Esophagus muscularis mucosa (tissue), 4 donors: ENCODE measurements at regions not wholly inside any gene's neighbourhood (a gene's known extent, or its start where the extent isn't known, plus 50 kb on each side); places are given as distances from the start of the nearest gene placed in this dataset.

Source experiments
- DNase-seq: peaks from one replicate; pipeline ENCODE4 v3.0.0-alpha.2; 2017; ENCODE audit errors: extremely low spot score
- H3K27ac ChIP-seq, 4 donors: fragments of 200-600 bp; sonication (generic); replicated peaks in 1 of 4; 1 replicate in 3 of 4; 2 replicates in 1 of 4; pipeline ENCODE4 v1.5.1; 2016 to 2019; ENCODE audit warnings: mild to moderate bottlenecking in 1 of 4
- H3K27me3 ChIP-seq, 4 donors: fragments of 200-600 bp; sonication (generic); one replicate each; pipeline versions ENCODE4 v1.5.1 to v1.6.0; 2016 to 2019
- H3K36me3 ChIP-seq, 4 donors: fragments of 200-600 bp; sonication (generic); one replicate each; pipeline ENCODE4 v1.5.1; 2016 to 2019
- H3K4me1 ChIP-seq, 4 donors: fragments of 200-600 bp; sonication (generic); one replicate each; pipeline ENCODE4 v1.5.1; 2016 to 2019
- H3K4me3 ChIP-seq, 4 donors: fragments of 200-600 bp; sonication (generic); 1 replicate in 2 of 4; 2 replicates in 2 of 4; pipeline ENCODE4 v1.5.1; 2016 to 2019; ENCODE audit warnings: mild to moderate bottlenecking in 4 of 4, moderate library complexity in 1 of 4
- H3K9me3 ChIP-seq, 4 donors: fragments of 200-600 bp; sonication (generic); 1 replicate in 3 of 4; 2 replicates in 1 of 4; pipeline ENCODE4 v1.5.1; 2016 to 2019
- EP300 ChIP-seq: sonication (generic); formaldehyde crosslinking; IDR thresholded peaks from one replicate; pipeline ENCODE4 v1.6.1; 2017; ENCODE audit warnings: antibody characterized with exemption
- POLR2A ChIP-seq: fragments of 450-650 bp; IDR thresholded peaks from one replicate; pipeline ENCODE4 v1.6.1; 2017; ENCODE audit warnings: antibody characterized with exemption, moderate library complexity, mild to moderate bottlenecking, low read depth
- POLR2AphosphoS5 ChIP-seq, 2 donors: sonication (generic); formaldehyde crosslinking; IDR thresholded peaks; one replicate each; pipeline ENCODE4 v1.6.1; 2017; ENCODE audit warnings: antibody characterized with exemption in 2 of 2
- WGBS: methylation state at CpG from one replicate; pipeline ENCODE4 v1.1.5; 2018; 5-methylcytosine and 5-hydroxymethylcytosine counted together
- intact Hi-C: fragments of 100-400 bp; cut with DNase I; formaldehyde crosslinking; loops from one replicate; pipeline ENCODE4 v1.15.1; 2023
- TF ChIP-seq, protein P1 (sequence below), 3 experiments: fragments of 200-600 bp in 2 of 3; fragments of 450-650 bp in 1 of 3; sonication (generic) in 2 of 3; IDR thresholded peaks; one replicate each; pipeline ENCODE4 v1.5.1; 2017 to 2019; ENCODE audit warnings: antibody characterized with exemption in 3 of 3, mild to moderate bottlenecking in 2 of 3, moderate library complexity in 1 of 3

GRCh38 chr13:109587689-109588088 lies 198.7 kb downstream of the IRS2 start:
- Histone ChIP-seq H3K27ac (no peak overlapping the region), H3K36me3 (no peaks in the 10 kb centered on the region), H3K27me3 (no peaks in the 10 kb centered on the region), H3K9me3 (no peaks in the 10 kb centered on the region), H3K4me3 (no peak overlapping the region), H3K4me1 (no peaks in the 10 kb centered on the region)
- DNase-seq, result no peak
- TF ChIP-seq, protein P1, sequence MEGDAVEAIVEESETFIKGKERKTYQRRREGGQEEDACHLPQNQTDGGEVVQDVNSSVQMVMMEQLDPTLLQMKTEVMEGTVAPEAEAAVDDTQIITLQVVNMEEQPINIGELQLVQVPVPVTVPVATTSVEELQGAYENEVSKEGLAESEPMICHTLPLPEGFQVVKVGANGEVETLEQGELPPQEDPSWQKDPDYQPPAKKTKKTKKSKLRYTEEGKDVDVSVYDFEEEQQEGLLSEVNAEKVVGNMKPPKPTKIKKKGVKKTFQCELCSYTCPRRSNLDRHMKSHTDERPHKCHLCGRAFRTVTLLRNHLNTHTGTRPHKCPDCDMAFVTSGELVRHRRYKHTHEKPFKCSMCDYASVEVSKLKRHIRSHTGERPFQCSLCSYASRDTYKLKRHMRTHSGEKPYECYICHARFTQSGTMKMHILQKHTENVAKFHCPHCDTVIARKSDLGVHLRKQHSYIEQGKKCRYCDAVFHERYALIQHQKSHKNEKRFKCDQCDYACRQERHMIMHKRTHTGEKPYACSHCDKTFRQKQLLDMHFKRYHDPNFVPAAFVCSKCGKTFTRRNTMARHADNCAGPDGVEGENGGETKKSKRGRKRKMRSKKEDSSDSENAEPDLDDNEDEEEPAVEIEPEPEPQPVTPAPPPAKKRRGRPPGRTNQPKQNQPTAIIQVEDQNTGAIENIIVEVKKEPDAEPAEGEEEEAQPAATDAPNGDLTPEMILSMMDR (IDR thresholded peaks at IDR 0.05), result no peak
- TF ChIP-seq EP300, result no peak
- no peak for TF ChIP-seq POLR2AphosphoS5 (IDR thresholded peaks at IDR 0.05)
- no peak for TF ChIP-seq POLR2A
- intact Hi-C loops, result no loop called here

DNA sequence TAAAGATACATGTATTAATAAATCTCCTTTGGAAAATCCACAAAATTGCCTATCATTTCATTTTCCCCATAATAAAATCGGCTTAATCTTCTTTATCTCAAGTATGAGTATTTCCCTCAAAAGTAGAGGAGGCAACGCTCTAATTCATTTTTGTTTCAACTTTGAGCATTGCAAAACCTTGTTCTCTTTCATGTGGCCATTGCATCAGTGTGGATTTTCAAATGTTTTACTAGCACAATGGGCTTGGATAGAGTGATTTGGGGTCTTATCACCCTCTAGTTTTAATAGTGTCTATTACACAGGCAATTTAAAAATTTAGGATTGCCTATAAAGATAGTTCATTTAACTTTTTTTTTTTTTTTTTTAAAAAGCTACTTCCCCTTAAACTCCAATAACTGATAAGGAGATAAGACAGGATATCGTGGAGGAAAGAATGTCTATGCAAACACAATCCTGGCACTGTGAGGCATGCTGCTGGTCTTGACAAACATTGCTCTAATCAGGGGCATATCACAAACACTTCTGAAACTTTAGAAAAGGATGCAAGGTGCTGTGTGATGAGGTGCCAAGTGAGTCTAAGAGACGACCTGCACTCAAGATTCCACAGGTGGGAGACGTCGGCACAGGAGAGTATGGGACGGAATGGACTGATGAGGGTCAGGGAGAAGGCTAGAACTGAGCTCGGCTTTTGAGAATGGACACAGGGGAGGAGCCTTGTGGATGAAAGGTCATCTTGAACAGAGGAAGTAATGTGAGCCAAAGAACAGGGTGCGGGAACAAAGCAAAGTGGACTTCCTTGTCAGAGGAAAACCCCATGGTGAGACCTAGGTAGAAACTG lies 199.7 kb downstream of the IRS2 start:
- Histone ChIP-seq H3K4me1 (no peaks in the 10 kb centered on the region), H3K36me3 (no peaks in the 10 kb centered on the region), H3K27ac (no peak overlapping the region), H3K4me3 (no peak overlapping the region), H3K27me3 (no peaks in the 10 kb centered on the region), H3K9me3 (no peaks in the 10 kb centered on the region)
- DNase-seq, result no peak
- TF ChIP-seq, protein P1 (IDR thresholded peaks at IDR 0.05), result no peak
- TF ChIP-seq POLR2AphosphoS5 (IDR thresholded peaks at IDR 0.05) (no peak), POLR2A (no peak), EP300 (no peak)
- 68% methylated on average over 9 of the region's 9 CpGs for WGBS
- intact Hi-C loops, result no loop called here

GRCh38 chr13:109584844-109585361 lies 201.5 kb downstream of the IRS2 start:
- no peaks in the 10 kb centered on the region for H3K9me3 ChIP-seq
- no peak overlapping the region for H3K27ac ChIP-seq
- no peaks in the 10 kb centered on the region for H3K36me3 ChIP-seq
- no peaks in the 10 kb centered on the region for H3K27me3 ChIP-seq
- 68% methylated on average over 5 of the region's 5 CpGs for WGBS
- intact Hi-C loops, result no loop called here
- no peak overlapping the region for H3K4me3 ChIP-seq
- DNase-seq, result no peak
- no peaks in the 10 kb centered on the region for H3K4me1 ChIP-seq
- TF ChIP-seq POLR2A (no peak), POLR2AphosphoS5 (IDR thresholded peaks at IDR 0.05) (no peak), EP300 (no peak)
- TF ChIP-seq, protein P1 (IDR thresholded peaks at IDR 0.05), result no peak

DNA sequence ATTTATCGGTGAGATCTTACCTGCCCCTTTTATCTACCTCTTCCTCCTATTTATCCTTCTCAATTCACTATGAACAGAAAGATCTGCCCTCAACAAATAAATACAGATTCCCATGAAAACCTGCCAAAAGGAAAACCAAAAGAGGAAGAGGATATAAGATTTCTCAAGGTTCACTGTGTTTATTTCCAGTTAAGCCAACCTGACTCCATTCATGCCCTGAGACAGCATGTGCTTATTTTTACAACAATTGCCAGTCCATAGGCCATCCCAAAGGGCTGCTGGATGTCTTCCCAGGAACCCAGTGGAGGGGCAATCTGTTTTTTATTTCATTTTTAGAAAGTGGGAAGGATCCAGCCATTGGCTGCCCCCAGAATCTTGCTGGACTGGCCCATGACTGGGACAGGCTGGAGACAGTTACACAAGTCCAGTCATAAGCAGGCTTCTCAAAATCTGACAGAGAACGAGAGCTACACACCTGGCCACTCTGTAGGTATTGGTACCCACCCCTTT lies 209.1 kb downstream of the IRS2 start:
- Histone ChIP-seq H3K36me3 (no peaks in the 10 kb centered on the region), H3K4me3 (no peak overlapping the region), H3K27ac (no peak overlapping the region), H3K9me3 (no peaks in the 10 kb centered on the region), H3K27me3 (no peaks in the 10 kb centered on the region), H3K4me1 (no peaks in the 10 kb centered on the region)
- 98% methylated on average over 2 of the region's 2 CpGs for WGBS
- intact Hi-C loops, result no loop called here
- DNase-seq, result no peak
- TF ChIP-seq POLR2A (no peak), EP300 (no peak), POLR2AphosphoS5 (IDR thresholded peaks at IDR 0.05) (no peak)
- TF ChIP-seq, protein P1 (IDR thresholded peaks at IDR 0.05), result no peak
